NCI-H345 (cell line): ENCODE measurements at regions not wholly inside any gene's neighbourhood (a gene's known extent, or its start where the extent isn't known, plus 50 kb on each side); places are given as distances from the start of the nearest gene placed in this dataset.
"Not testable (repeated sequence)": the region's sequence is repeated elsewhere in the genome, so short reads cannot be mapped to it uniquely, and the experiment has no call there.

Source experiments
- DNase-seq: peaks from one replicate; lab custom pipeline; 2025; lab: John Stamatoyannopoulos, UW

GRCh38 chr11:69869311-69869939, 50.2 kb upstream of the FGF3 start:
- DNase-seq: no peak

- DNase-seq: no peak
These were observed 51.5 kb upstream of the FGF3 start for GRCh38 chr11:69870766-69871165.

GRCh38 chr11:69873166-69874077, 54.2 kb upstream of the FGF3 start:
- no peak for DNase-seq

- no peak for DNase-seq
These were observed 55.2 kb upstream of the FGF3 start for GRCh38 chr11:69874178-69874983.

- no peak for DNase-seq
These were observed 55.9 kb upstream of the FGF3 start for GRCh38 chr11:69874984-69875624.

GRCh38 chr11:69876013-69876412, 56.8 kb upstream of the FGF3 start:
- DNase-seq: no peak

- DNase-seq: no peak
These were observed 58.0 kb upstream of the FGF3 start for GRCh38 chr11:69877235-69877634.

- DNase-seq: not testable (repeated sequence)
These were observed 58.5 kb upstream of the FGF3 start for GRCh38 chr11:69877704-69878103.

GRCh38 chr11:69878144-69878883, 59.1 kb upstream of the FGF3 start:
- DNase-seq: no peak

- DNase-seq: no peak
These were observed 59.9 kb upstream of the FGF3 start for GRCh38 chr11:69878927-69879728.

- DNase-seq: no peak
These were observed 60.5 kb upstream of the FGF3 start for GRCh38 chr11:69879729-69880005.

GRCh38 chr11:69880041-69880825, 61.0 kb upstream of the FGF3 start:
- no peak for DNase-seq

GRCh38 chr11:69880826-69881445, 61.7 kb upstream of the FGF3 start:
- DNase-seq: no peak

GRCh38 chr11:69881467-69882269, 62.5 kb upstream of the FGF3 start:
- DNase-seq: no peak

GRCh38 chr11:69882270-69882608, 63.0 kb upstream of the FGF3 start:
- no peak for DNase-seq

- DNase-seq: no peak
These were observed 64.4 kb upstream of the FGF3 start for GRCh38 chr11:69883292-69884255.

GRCh38 chr11:69884286-69884685, 65.1 kb upstream of the FGF3 start:
- DNase-seq: no peak

GRCh38 chr11:69884751-69885150, 65.5 kb upstream of the FGF3 start:
- no peak for DNase-seq
